Sigmoid colon (tissue), 6 donors: ENCODE measurements at regions not wholly inside any gene's neighbourhood (a gene's known extent, or its start where the extent isn't known, plus 50 kb on each side); places are given as distances from the start of the nearest gene placed in this dataset.

Experiments used
- DNase-seq: peaks from one replicate; pipeline ENCODE4 v3.0.0-alpha.2; 2019
- H3K27ac ChIP-seq, 4 donors: fragments of 200-600 bp; sonication (generic); one replicate each; pipeline ENCODE4 v1.5.1; 2016 to 2019; ENCODE audit warnings: mild to moderate bottlenecking in 1 of 4
- H3K27me3 ChIP-seq, 3 donors: fragments of 200-600 bp; sonication (generic); one replicate each; pipeline ENCODE4 v1.5.1; 2019; ENCODE audit warnings: mild to moderate bottlenecking in 1 of 3
- H3K36me3 ChIP-seq, 4 donors: fragments of 200-600 bp; sonication (generic); one replicate each; pipeline ENCODE4 v1.5.1; 2016 to 2019
- H3K4me1 ChIP-seq, 4 donors: fragments of 200-600 bp; sonication (generic); one replicate each; pipeline ENCODE4 v1.5.1; 2017 to 2019
- H3K4me3 ChIP-seq, 4 donors: fragments of 200-600 bp; sonication (generic); one replicate each; pipeline ENCODE4 v1.5.1; 2017 to 2019; ENCODE audit warnings: mild to moderate bottlenecking in 2 of 4, moderate library complexity in 1 of 4
- H3K9me3 ChIP-seq, 4 donors: fragments of 200-600 bp in 3 of 4; sonication (generic) in 3 of 4; one replicate each; pipeline versions ENCODE4 v1.5.1 to v1.6.1; 2013 to 2019
- CTCF ChIP-seq, 4 experiments: fragments of 450-650 bp in 3 of 4; fragments of 200-600 bp in 1 of 4; IDR thresholded peaks; one replicate each; pipeline ENCODE4 v1.5.1; 2016 to 2019; ENCODE audit warnings: antibody characterized with exemption in 4 of 4, mild to moderate bottlenecking in 3 of 4, moderate library complexity in 2 of 4
- EP300 ChIP-seq, 4 donors: sonication (generic); formaldehyde crosslinking; IDR thresholded peaks; one replicate each; pipeline ENCODE4 v1.6.1; 2017; ENCODE audit warnings: antibody characterized with exemption in 4 of 4
- POLR2A ChIP-seq, 2 donors: fragments of 450-650 bp; IDR thresholded peaks; one replicate each; pipeline ENCODE4 v1.6.1; 2016; ENCODE audit warnings: antibody characterized with exemption in 2 of 2, mild to moderate bottlenecking in 2 of 2, moderate library complexity in 2 of 2
- POLR2AphosphoS5 ChIP-seq, 4 donors: sonication (generic); formaldehyde crosslinking; IDR thresholded peaks; one replicate each; pipeline ENCODE4 v1.6.1; 2017; ENCODE audit warnings: antibody characterized with exemption in 4 of 4
- WGBS, 2 donors: extraction: QIAGEN DNeasy Blood & Tissue Kit; methylation state at CpG; one replicate each; pipeline ENCODE4 v1.1.7; 2013; 5-methylcytosine and 5-hydroxymethylcytosine counted together
- intact Hi-C: fragments of 100-400 bp; cut with DNase I; formaldehyde crosslinking; loops from one replicate; pipeline ENCODE4 v1.15.1; 2023
- donor health status: healthy with polysubstance abuse.
- donor health status: healthy.

GRCh38 chr18:67815280-67815679, 298.8 kb upstream of the DSEL start:
- intact Hi-C loops: no loop called here
- WGBS, 2 donors: 85 to 88% methylated on average over 1 of the region's 1 CpG
- no peaks in the 10 kb centered on the region for H3K4me1 ChIP-seq
- H3K27ac ChIP-seq: no peak overlapping the region
- DNase-seq: no peak
- no peaks in the 10 kb centered on the region for H3K36me3 ChIP-seq
- H3K9me3 ChIP-seq: no peaks in the 10 kb centered on the region
- TF ChIP-seq EP300 (IDR thresholded peaks at IDR 0.05): no peak
- no peak for TF ChIP-seq POLR2A (IDR thresholded peaks at IDR 0.05)
- TF ChIP-seq CTCF (IDR thresholded peaks at IDR 0.05): no peak
- TF ChIP-seq POLR2AphosphoS5 (IDR thresholded peaks at IDR 0.05): no peak
- H3K27me3 ChIP-seq: no peaks in the 10 kb centered on the region
- H3K4me3 ChIP-seq: no peak overlapping the region

GRCh38 chr18:67813380-67814028, 297.0 kb upstream of the DSEL start:
- Histone ChIP-seq H3K9me3 (no peaks in the 10 kb centered on the region), H3K27ac (no peak overlapping the region), H3K36me3 (no peaks in the 10 kb centered on the region), H3K27me3 (no peaks in the 10 kb centered on the region), H3K4me1 (no peaks in the 10 kb centered on the region), H3K4me3 (no peak overlapping the region)
- TF ChIP-seq POLR2AphosphoS5 (IDR thresholded peaks at IDR 0.05): no peak
- no peak for TF ChIP-seq EP300 (IDR thresholded peaks at IDR 0.05)
- no peak for TF ChIP-seq POLR2A (IDR thresholded peaks at IDR 0.05)
- TF ChIP-seq CTCF (IDR thresholded peaks at IDR 0.05): no peak
- intact Hi-C loops: no loop called here
- no peak for DNase-seq
- WGBS, 2 donors: 80 to 84% methylated on average over 4 of the region's 4 CpGs

GRCh38 chr18:67805261-67805660, 288.7 kb upstream of the DSEL start:
- no peaks in the 10 kb centered on the region for H3K27me3 ChIP-seq
- H3K36me3 ChIP-seq: no peaks in the 10 kb centered on the region
- WGBS, 2 donors: 83 to 89% methylated on average over 6 of the region's 6 CpGs
- no peak overlapping the region for H3K4me3 ChIP-seq
- H3K27ac ChIP-seq: no peak overlapping the region
- no peaks in the 10 kb centered on the region for H3K4me1 ChIP-seq
- DNase-seq: no peak
- no peaks in the 10 kb centered on the region for H3K9me3 ChIP-seq
- TF ChIP-seq POLR2A (IDR thresholded peaks at IDR 0.05): no peak
- no peak for TF ChIP-seq EP300 (IDR thresholded peaks at IDR 0.05)
- TF ChIP-seq CTCF (IDR thresholded peaks at IDR 0.05): no peak
- TF ChIP-seq POLR2AphosphoS5 (IDR thresholded peaks at IDR 0.05): no peak
- intact Hi-C loops: no loop called here

GRCh38 chr18:67794521-67794920, 278.0 kb upstream of the DSEL start:
- no peak for DNase-seq
- Histone ChIP-seq H3K27ac (no peak overlapping the region), H3K27me3 (no peaks in the 10 kb centered on the region), H3K4me1 (no peaks in the 10 kb centered on the region), H3K4me3 (no peak overlapping the region), H3K36me3 (no peaks in the 10 kb centered on the region), H3K9me3 (no peaks in the 10 kb centered on the region)
- 77% methylated on average over 2 of the region's 2 CpGs for WGBS, 2 donors
- intact Hi-C loops: no loop called here
- TF ChIP-seq POLR2AphosphoS5 (IDR thresholded peaks at IDR 0.05): no peak
- TF ChIP-seq CTCF (IDR thresholded peaks at IDR 0.05): no peak
- no peak for TF ChIP-seq EP300 (IDR thresholded peaks at IDR 0.05)
- no peak for TF ChIP-seq POLR2A (IDR thresholded peaks at IDR 0.05)

GRCh38 chr18:67790527-67790926, 274.0 kb upstream of the DSEL start:
- Histone ChIP-seq H3K27me3 (no peaks in the 10 kb centered on the region), H3K4me1 (no peaks in the 10 kb centered on the region), H3K36me3 (no peaks in the 10 kb centered on the region), H3K4me3 (no peak overlapping the region), H3K9me3 (no peaks in the 10 kb centered on the region), H3K27ac (no peak overlapping the region)
- intact Hi-C loops: no loop called here
- WGBS, 2 donors: 81 to 88% methylated on average over 3 of the region's 3 CpGs
- no peak for DNase-seq
- no peak for TF ChIP-seq POLR2A (IDR thresholded peaks at IDR 0.05)
